ENCODE measurements at regions not wholly inside any gene's neighbourhood (a gene's known extent, or its start where the extent isn't known, plus 50 kb on each side); places are given as distances from the start of the nearest gene placed in this dataset.

GRCh38 chr6:49205526-49205925, 257.5 kb downstream of the MMUT start:
- no peak for TF ChIP-seq POLR2AphosphoS5 (IDR thresholded peaks at IDR 0.05)
- no peak for TF ChIP-seq CTCF (IDR thresholded peaks at IDR 0.05)
- no peak for TF ChIP-seq EP300 (IDR thresholded peaks at IDR 0.05)
- TF ChIP-seq POLR2A (IDR thresholded peaks at IDR 0.05; ENCODE audit: low read depth): no peak

Measured in esophagus muscularis mucosa (tissue), 4 donors.